ENCODE measurements at regions not wholly inside any gene's neighbourhood (a gene's known extent, or its start where the extent isn't known, plus 50 kb on each side); places are given as distances from the start of the nearest gene placed in this dataset.

DNA sequence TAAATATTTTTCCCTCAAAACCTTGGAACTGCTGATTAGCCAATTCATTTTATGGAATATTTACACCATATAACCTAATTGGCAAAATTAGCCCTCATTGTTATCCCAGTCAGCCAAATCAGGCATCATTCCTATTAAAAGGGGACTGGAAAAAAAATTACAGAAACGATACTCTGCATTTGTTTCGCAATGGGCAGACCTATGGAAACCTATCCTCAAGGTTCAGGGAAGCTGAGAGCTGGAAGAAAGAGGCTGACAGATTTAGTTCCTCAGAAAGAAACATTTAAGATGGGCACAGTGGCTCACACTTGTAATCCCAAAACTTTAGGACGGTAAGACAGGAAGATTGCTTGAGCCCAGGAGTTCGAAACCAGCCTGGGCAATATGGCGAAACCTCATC, 85.6 kb upstream of the RPH3AL start:
- TF ChIP-seq, protein P1, sequence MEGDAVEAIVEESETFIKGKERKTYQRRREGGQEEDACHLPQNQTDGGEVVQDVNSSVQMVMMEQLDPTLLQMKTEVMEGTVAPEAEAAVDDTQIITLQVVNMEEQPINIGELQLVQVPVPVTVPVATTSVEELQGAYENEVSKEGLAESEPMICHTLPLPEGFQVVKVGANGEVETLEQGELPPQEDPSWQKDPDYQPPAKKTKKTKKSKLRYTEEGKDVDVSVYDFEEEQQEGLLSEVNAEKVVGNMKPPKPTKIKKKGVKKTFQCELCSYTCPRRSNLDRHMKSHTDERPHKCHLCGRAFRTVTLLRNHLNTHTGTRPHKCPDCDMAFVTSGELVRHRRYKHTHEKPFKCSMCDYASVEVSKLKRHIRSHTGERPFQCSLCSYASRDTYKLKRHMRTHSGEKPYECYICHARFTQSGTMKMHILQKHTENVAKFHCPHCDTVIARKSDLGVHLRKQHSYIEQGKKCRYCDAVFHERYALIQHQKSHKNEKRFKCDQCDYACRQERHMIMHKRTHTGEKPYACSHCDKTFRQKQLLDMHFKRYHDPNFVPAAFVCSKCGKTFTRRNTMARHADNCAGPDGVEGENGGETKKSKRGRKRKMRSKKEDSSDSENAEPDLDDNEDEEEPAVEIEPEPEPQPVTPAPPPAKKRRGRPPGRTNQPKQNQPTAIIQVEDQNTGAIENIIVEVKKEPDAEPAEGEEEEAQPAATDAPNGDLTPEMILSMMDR (IDR thresholded peaks at IDR 0.05; ENCODE audit: low read depth, low read length) = no peak
- TF ChIP-seq, protein P2, sequence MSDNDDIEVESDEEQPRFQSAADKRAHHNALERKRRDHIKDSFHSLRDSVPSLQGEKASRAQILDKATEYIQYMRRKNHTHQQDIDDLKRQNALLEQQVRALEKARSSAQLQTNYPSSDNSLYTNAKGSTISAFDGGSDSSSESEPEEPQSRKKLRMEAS (IDR thresholded peaks at IDR 0.05; ENCODE audit: low read depth, low read length) = no peak
- no peak for TF ChIP-seq POLR2A (IDR thresholded peaks at IDR 0.05; ENCODE audit: extremely low read depth, insufficient read length)
